ENCODE measurements at regions not wholly inside any gene's neighbourhood (a gene's known extent, or its start where the extent isn't known, plus 50 kb on each side); places are given as distances from the start of the nearest gene placed in this dataset.

- Histone ChIP-seq H3K4me1 (no peaks in the 10 kb centered on the region), H3K4me3 (no peak overlapping the region), H3K36me3 (no peaks in the 10 kb centered on the region), H3K27ac (no peak overlapping the region), H3K27me3 (no peaks in the 10 kb centered on the region), H3K9me3 (no peaks in the 10 kb centered on the region)
- 82% methylated on average over 6 of the region's 6 CpGs for WGBS
- no peak for DNase-seq (ENCODE audit: low spot score in 2 of 2)
- no peak for TF ChIP-seq EP300 (IDR thresholded peaks at IDR 0.05)
- TF ChIP-seq CTCF (IDR thresholded peaks at IDR 0.05), result no peak
- no peak for TF ChIP-seq POLR2A (IDR thresholded peaks at IDR 0.05)
- no peak for TF ChIP-seq POLR2AphosphoS5 (IDR thresholded peaks at IDR 0.05)
Observed at GRCh38 chr6:45772886-45773495, 242.7 kb downstream of the CLIC5 start.

- Histone ChIP-seq H3K36me3 (no peaks in the 10 kb centered on the region), H3K4me1 (no peaks in the 10 kb centered on the region), H3K27ac (no peak overlapping the region), H3K27me3 (no peaks in the 10 kb centered on the region), H3K9me3 (no peaks in the 10 kb centered on the region), H3K4me3 (no peak overlapping the region)
- TF ChIP-seq CTCF (IDR thresholded peaks at IDR 0.05), result no peak
- no peak for TF ChIP-seq POLR2AphosphoS5 (IDR thresholded peaks at IDR 0.05)
- TF ChIP-seq POLR2A (IDR thresholded peaks at IDR 0.05), result no peak
- no peak for TF ChIP-seq EP300 (IDR thresholded peaks at IDR 0.05)
- no peak for DNase-seq (ENCODE audit: low spot score in 2 of 2)
- 45% methylated on average over 4 of the region's 4 CpGs for WGBS
Observed at GRCh38 chr6:45772051-45772450, 243.6 kb downstream of the CLIC5 start.

- no peak overlapping the region for H3K27ac ChIP-seq
- no peaks in the 10 kb centered on the region for H3K4me1 ChIP-seq
- H3K36me3 ChIP-seq, result no peaks in the 10 kb centered on the region
- no peak for TF ChIP-seq EP300 (IDR thresholded peaks at IDR 0.05)
- TF ChIP-seq CTCF (IDR thresholded peaks at IDR 0.05), result no peak
- TF ChIP-seq POLR2AphosphoS5 (IDR thresholded peaks at IDR 0.05), result no peak
- no peak for TF ChIP-seq POLR2A (IDR thresholded peaks at IDR 0.05)
- H3K4me3 ChIP-seq, result no peak overlapping the region
- H3K27me3 ChIP-seq, result no peaks in the 10 kb centered on the region
- H3K9me3 ChIP-seq, result no peaks in the 10 kb centered on the region
- DNase-seq (ENCODE audit: low spot score in 2 of 2), result no peak
Observed at GRCh38 chr6:45763281-45763680, 252.4 kb downstream of the CLIC5 start.

GRCh38 chr6:45759472-45759810 lies 256.2 kb downstream of the CLIC5 start:
- no peak for DNase-seq (ENCODE audit: low spot score in 2 of 2)

More at GRCh38 chr6:45759472-45759810, 256.2 kb downstream of the CLIC5 start:
- Histone ChIP-seq H3K9me3 (no peaks in the 10 kb centered on the region), H3K4me3 (no peak overlapping the region), H3K27me3 (no peaks in the 10 kb centered on the region), H3K4me1 (peaks cover 10% of the 10 kb centered on the region), H3K36me3 (no peaks in the 10 kb centered on the region), H3K27ac (peak overlapping the region; percentile 42)
- WGBS, result 48% methylated on average over 2 of the region's 2 CpGs
- TF ChIP-seq POLR2A (IDR thresholded peaks at IDR 0.05), result no peak
- TF ChIP-seq EP300 (IDR thresholded peaks at IDR 0.05), result no peak
- no peak for TF ChIP-seq CTCF (IDR thresholded peaks at IDR 0.05)
- TF ChIP-seq POLR2AphosphoS5 (IDR thresholded peaks at IDR 0.05), result no peak
